Liver (tissue), 8 donors: ENCODE measurements at regions not wholly inside any gene's neighbourhood (a gene's known extent, or its start where the extent isn't known, plus 50 kb on each side); places are given as distances from the start of the nearest gene placed in this dataset.

ENCODE experiments used
- DNase-seq: peaks from one replicate; pipeline ENCODE4 v3.0.0-alpha.2; 2017; ENCODE audit warnings: low spot score
- H3K27ac ChIP-seq, 2 donors: one replicate each; pipeline ENCODE4 v1.7.0; 2013; ENCODE audit warnings: inconsistent platforms in 2 of 2, low read length in 2 of 2, control low read depth in 1 of 2, low read depth in 1 of 2, mild to moderate bottlenecking in 1 of 2
- H3K27me3 ChIP-seq, 4 donors: one replicate each; pipeline versions ENCODE4 v1.6.1 to v1.7.0; 2013; ENCODE audit warnings: low read length in 3 of 4, inconsistent platforms in 1 of 4, mild to moderate bottlenecking in 1 of 4, moderate library complexity in 1 of 4; ENCODE audit not compliant: control insufficient read depth in 4 of 4, insufficient read depth in 4 of 4
- H3K36me3 ChIP-seq, 4 donors: one replicate each; pipeline versions ENCODE4 v1.6.1 to v1.7.0; 2013; ENCODE audit warnings: low read length in 3 of 4, mild to moderate bottlenecking in 3 of 4, low read depth in 1 of 4, moderate library complexity in 1 of 4; ENCODE audit not compliant: control insufficient read depth in 4 of 4, insufficient read depth in 3 of 4
- H3K4me1 ChIP-seq, 4 donors: one replicate each; pipeline versions ENCODE4 v1.6.1 to v1.7.0; 2013; ENCODE audit warnings: low read length in 3 of 4, mild to moderate bottlenecking in 3 of 4, moderate library complexity in 1 of 4; ENCODE audit not compliant: control insufficient read depth in 4 of 4, insufficient read depth in 4 of 4
- H3K4me3 ChIP-seq, 3 donors: one replicate each; pipeline versions ENCODE4 v1.6.1 to v1.7.0; 2013; ENCODE audit warnings: low read length in 3 of 3, control low read depth in 1 of 3, low read depth in 1 of 3, mild to moderate bottlenecking in 1 of 3
- H3K9ac ChIP-seq, 2 donors: one replicate each; pipeline ENCODE4 v1.7.0; 2013; ENCODE audit warnings: low read length in 2 of 2, mild to moderate bottlenecking in 2 of 2, moderate library complexity in 2 of 2, control low read depth in 1 of 2, low read depth in 1 of 2
- H3K9me3 ChIP-seq, 4 donors: one replicate each; pipeline versions ENCODE4 v1.6.1 to v1.7.0; 2013; ENCODE audit warnings: low read length in 3 of 4; ENCODE audit not compliant: control insufficient read depth in 4 of 4
- ATF3 ChIP-seq: IDR thresholded peaks from 2 replicates; pipeline ENCODE4 v1.6.1; 2016; ENCODE audit warnings: antibody characterized with exemption
- CTCF ChIP-seq: fragments of 150-350 bp; IDR thresholded peaks from 2 replicates; pipeline ENCODE4 v1.5.1; 2017; ENCODE audit warnings: improper control_type of control experiment, low read depth, low read length; ENCODE audit not compliant: missing input control
- EGR1 ChIP-seq, 2 donors: IDR thresholded peaks; 2 replicates each; pipeline ENCODE4 v1.6.1; 2016 to 2018; ENCODE audit warnings: antibody characterized with exemption in 2 of 2, low read depth in 2 of 2
- FOXA1 ChIP-seq: IDR thresholded peaks from 2 replicates; pipeline ENCODE4 v1.6.1; 2016; ENCODE audit warnings: antibody characterized with exemption
- FOXA2 ChIP-seq: IDR thresholded peaks from 2 replicates; pipeline ENCODE4 v1.6.1; 2016; ENCODE audit warnings: antibody characterized with exemption
- GABPA ChIP-seq, 2 donors: IDR thresholded peaks in 1 of 2; conservative IDR thresholded peaks in 1 of 2; 2 replicates each; pipeline ENCODE4 v1.6.1; 2016; ENCODE audit warnings: antibody characterized with exemption in 2 of 2, mild to moderate bottlenecking in 1 of 2, moderate library complexity in 1 of 2
- HNF4A ChIP-seq, 2 donors: conservative IDR thresholded peaks; 2 replicates each; pipeline ENCODE4 v1.6.1; 2016; ENCODE audit warnings: antibody characterized with exemption in 2 of 2, mild to moderate bottlenecking in 2 of 2
- HNF4G ChIP-seq: IDR thresholded peaks from 2 replicates; pipeline ENCODE4 v1.6.1; 2016; ENCODE audit warnings: antibody characterized with exemption
- JUND ChIP-seq, 2 donors: IDR thresholded peaks; 2 replicates each; pipeline ENCODE4 v1.6.1; 2016; ENCODE audit warnings: antibody characterized with exemption in 2 of 2
- MAX ChIP-seq: IDR thresholded peaks from 2 replicates; pipeline ENCODE4 v1.6.1; 2016; ENCODE audit warnings: antibody characterized with exemption
- NR2F2 ChIP-seq: IDR thresholded peaks from 2 replicates; pipeline ENCODE4 v1.6.1; 2016; ENCODE audit warnings: antibody characterized with exemption
- RAD21 ChIP-seq, 2 donors: IDR thresholded peaks; 2 replicates each; pipeline ENCODE4 v1.6.1; 2016; ENCODE audit warnings: antibody characterized with exemption in 2 of 2, mild to moderate bottlenecking in 2 of 2
- RXRA ChIP-seq, 2 donors: IDR thresholded peaks; 2 replicates each; pipeline ENCODE4 v1.6.1; 2017 to 2018; ENCODE audit warnings: antibody characterized with exemption in 2 of 2, mild to moderate bottlenecking in 1 of 2
- SP1 ChIP-seq: IDR thresholded peaks from 2 replicates; pipeline ENCODE4 v1.6.1; 2018; ENCODE audit warnings: antibody characterized with exemption, mild to moderate bottlenecking
- TAF1 ChIP-seq: conservative IDR thresholded peaks from 2 replicates; pipeline ENCODE4 v1.6.1; 2016; ENCODE audit warnings: antibody characterized with exemption, mild to moderate bottlenecking
- YY1 ChIP-seq: IDR thresholded peaks from 2 replicates; pipeline ENCODE4 v1.6.1; 2016; ENCODE audit warnings: antibody characterized with exemption, mild to moderate bottlenecking
- WGBS: extraction: QIAGEN DNeasy Blood & Tissue Kit; methylation state at CpG from one replicate; pipeline ENCODE4 v1.1.7; 2013; 5-methylcytosine and 5-hydroxymethylcytosine counted together
- TF ChIP-seq, protein P1 (sequence below): IDR thresholded peaks from 2 replicates; pipeline ENCODE4 v1.6.1; 2016; ENCODE audit warnings: antibody characterized with exemption
- donor health status: healthy.
- donor health status: healthy.
- donor health status: healthy.
- donor health status: healthy.
- donor health status: healthy.

GRCh38 chr6:3981917-3982316, 97.0 kb downstream of the FAM217A start:
- TF ChIP-seq MAX (no peak), YY1 (no peak), NR2F2 (no peak), SP1 (no peak), HNF4A (conservative IDR thresholded peaks at IDR 0.05) (no peak), JUND (IDR thresholded peaks at IDR 0.05) (no peak), ATF3 (no peak), FOXA1 (no peak), TAF1 (no peak), FOXA2 (no peak)
- TF ChIP-seq, protein P1, sequence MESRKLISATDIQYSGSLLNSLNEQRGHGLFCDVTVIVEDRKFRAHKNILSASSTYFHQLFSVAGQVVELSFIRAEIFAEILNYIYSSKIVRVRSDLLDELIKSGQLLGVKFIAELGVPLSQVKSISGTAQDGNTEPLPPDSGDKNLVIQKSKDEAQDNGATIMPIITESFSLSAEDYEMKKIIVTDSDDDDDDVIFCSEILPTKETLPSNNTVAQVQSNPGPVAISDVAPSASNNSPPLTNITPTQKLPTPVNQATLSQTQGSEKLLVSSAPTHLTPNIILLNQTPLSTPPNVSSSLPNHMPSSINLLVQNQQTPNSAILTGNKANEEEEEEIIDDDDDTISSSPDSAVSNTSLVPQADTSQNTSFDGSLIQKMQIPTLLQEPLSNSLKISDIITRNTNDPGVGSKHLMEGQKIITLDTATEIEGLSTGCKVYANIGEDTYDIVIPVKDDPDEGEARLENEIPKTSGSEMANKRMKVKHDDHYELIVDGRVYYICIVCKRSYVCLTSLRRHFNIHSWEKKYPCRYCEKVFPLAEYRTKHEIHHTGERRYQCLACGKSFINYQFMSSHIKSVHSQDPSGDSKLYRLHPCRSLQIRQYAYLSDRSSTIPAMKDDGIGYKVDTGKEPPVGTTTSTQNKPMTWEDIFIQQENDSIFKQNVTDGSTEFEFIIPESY: no peak
- Histone ChIP-seq H3K4me1 (peaks cover 0 to 3% (median 0%) of the 10 kb centered on the region in 4 donors), H3K27ac (no peak overlapping the region), H3K4me3 (no peak overlapping the region), H3K36me3 (no peaks in the 10 kb centered on the region), H3K9ac (no peak overlapping the region), H3K9me3 (no peaks in the 10 kb centered on the region), H3K27me3 (no peaks in the 10 kb centered on the region)
- DNase-seq: no peak

DNA sequence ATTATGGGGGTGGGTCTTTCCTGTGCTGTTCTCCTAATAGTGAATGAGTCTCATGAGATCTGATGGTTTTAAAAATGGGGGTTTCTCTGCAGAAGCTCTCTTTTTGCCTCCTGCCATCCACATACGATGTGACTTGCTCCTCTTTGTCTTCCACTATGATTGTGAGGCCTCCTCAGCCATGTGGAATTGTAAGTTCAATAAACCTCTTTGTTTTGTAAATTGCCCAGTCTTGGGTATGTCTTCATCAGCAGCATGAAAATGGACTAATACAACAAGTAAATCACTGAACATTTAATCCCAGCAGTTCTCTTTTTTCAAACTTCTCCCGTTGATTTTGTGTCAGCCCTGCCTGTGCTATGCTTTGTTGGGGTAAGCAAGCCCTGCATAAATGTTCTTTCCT, 95.2 kb downstream of the FAM217A start:
- 94% methylated on average over 2 of the region's 2 CpGs for WGBS
- H3K27me3 ChIP-seq: no peaks in the 10 kb centered on the region

DNA sequence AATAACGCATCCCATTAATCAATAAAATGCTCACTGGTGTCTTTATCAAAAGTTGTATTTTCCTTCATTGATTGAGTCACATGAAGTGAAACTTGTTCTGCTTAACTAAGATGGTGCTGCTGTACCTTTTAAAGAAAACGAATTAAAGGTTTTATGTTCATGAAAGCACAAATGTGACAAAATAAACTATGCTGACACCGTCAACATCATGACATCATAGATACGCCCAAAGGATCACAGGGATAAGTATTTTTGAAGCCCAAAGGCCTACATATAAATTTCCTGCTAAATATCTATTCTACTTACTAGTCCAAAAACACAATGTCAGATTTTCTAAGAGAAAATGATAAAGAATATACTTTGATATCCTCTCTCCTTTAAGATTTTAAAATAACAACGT, 94.4 kb downstream of the FAM217A start:
- H3K9ac ChIP-seq: no peak overlapping the region
- no peak for DNase-seq
- H3K4me1 ChIP-seq: peaks cover 0 to under 1% (median 0%) of the 10 kb centered on the region in 4 donors
- H3K9me3 ChIP-seq: no peaks in the 10 kb centered on the region
- no peaks in the 10 kb centered on the region for H3K27me3 ChIP-seq
- no peak overlapping the region for H3K4me3 ChIP-seq
- H3K36me3 ChIP-seq: no peaks in the 10 kb centered on the region
- WGBS: 94% methylated on average over 5 of the region's 5 CpGs
- no peak overlapping the region for H3K27ac ChIP-seq
- no peak for TF ChIP-seq GABPA (IDR thresholded peaks at IDR 0.05 in 1 of 2, conservative IDR thresholded peaks at IDR 0.05 in 1 of 2)
- TF ChIP-seq CTCF: no peak
- TF ChIP-seq MAX: no peak
- no peak for TF ChIP-seq RXRA (IDR thresholded peaks at IDR 0.05)
- no peak for TF ChIP-seq EGR1 (IDR thresholded peaks at IDR 0.05; ENCODE audit: low read depth in 2 of 2)
- TF ChIP-seq, protein P1: no peak
- no peak for TF ChIP-seq RAD21 (IDR thresholded peaks at IDR 0.05)
- no peak for TF ChIP-seq FOXA1
- no peak for TF ChIP-seq YY1
- no peak for TF ChIP-seq ATF3
- TF ChIP-seq SP1: no peak
- TF ChIP-seq HNF4G: no peak

More for the DNA sequence above, 95.2 kb downstream of the FAM217A start:
- DNase-seq: no peak
- TF ChIP-seq YY1 (no peak), RXRA (IDR thresholded peaks at IDR 0.05) (no peak), EGR1 (IDR thresholded peaks at IDR 0.05; ENCODE audit: low read depth in 2 of 2) (no peak), TAF1 (no peak), HNF4A (conservative IDR thresholded peaks at IDR 0.05) (no peak)
- H3K9ac ChIP-seq: no peak overlapping the region
- H3K9me3 ChIP-seq: no peaks in the 10 kb centered on the region
- no peaks in the 10 kb centered on the region for H3K36me3 ChIP-seq
- no peak overlapping the region for H3K27ac ChIP-seq
- peaks cover 0 to 3% (median 0%) of the 10 kb centered on the region in 4 donors for H3K4me1 ChIP-seq
- H3K4me3 ChIP-seq: no peak overlapping the region
